ENCODE measurements at regions not wholly inside any gene's neighbourhood (a gene's known extent, or its start where the extent isn't known, plus 50 kb on each side); places are given as distances from the start of the nearest gene placed in this dataset.

GRCh38 chrX:87236830-87237440, 280.7 kb upstream of the KLHL4 start:
- Histone ChIP-seq H3K4me1 (replicated peaks in 1 of 2; ENCODE audit: control insufficient read depth in 2 of 2, insufficient read depth in 2 of 2, low read length in 2 of 2) (no peaks in the 10 kb centered on the region), H3K9ac (ENCODE audit: insufficient read depth in 1 of 2, low read depth in 2 of 2, low read length in 2 of 2) (no peak overlapping the region), H2AFZ (ENCODE audit: low read depth, low read length) (no peak overlapping the region), H3K79me2 (ENCODE audit: control insufficient read depth, insufficient read depth, low read length) (no peaks in the 10 kb centered on the region), H3K27ac (ENCODE audit: extremely low read depth, low read depth, low read length) (no peak overlapping the region), H3K36me3 (ENCODE audit: control insufficient read depth, insufficient read depth, low read length) (no peaks in the 10 kb centered on the region), H3K9me1 (ENCODE audit: control insufficient read depth, insufficient read depth, low read length) (no peaks in the 10 kb centered on the region), H3K4me2 (ENCODE audit: insufficient read depth, low read length) (no peak overlapping the region), H3K4me3 (no peak overlapping the region), H4K20me1 (replicated peaks; ENCODE audit: control insufficient read depth, insufficient read depth, low read length) (no peaks in the 10 kb centered on the region), H3K27me3 (ENCODE audit: control insufficient read depth in 2 of 2, insufficient read depth in 2 of 2, low read length in 2 of 2) (no peaks in the 10 kb centered on the region), H3K9me3 (replicated peaks; ENCODE audit: control insufficient read depth, insufficient read depth, low read depth, low read length) (no peaks in the 10 kb centered on the region)
- no peak for FAIRE-seq
- intact Hi-C loops (cut with micrococcal nuclease), result no loop called here
- DNase-seq (ENCODE audit: extremely low read depth in 1 of 4, low spot score in 3 of 4), result no peak
- no TSS peak for BruUV-seq (replicated peaks)
- 0% methylated on average over 2 of the region's 2 CpGs for WGBS (ENCODE audit: insufficient coverage, low coverage, missing lambda C conversion rate)
- no peak for ATAC-seq
- in situ Hi-C loops (cut with MboI), result no loop called here
- POLR2A ChIA-PET, result no interaction called here
- CTCF ChIA-PET (ENCODE audit: low intra/inter-chr PET ratio), result no interaction called here
- no peak for TF ChIP-seq MGA (IDR thresholded peaks at IDR 0.05)
- TF ChIP-seq ZNF175 (CRISPR knock-in tag; IDR thresholded peaks at IDR 0.05; ENCODE audit: low read depth), result no peak
- no peak for TF ChIP-seq POLR2H (tag; IDR thresholded peaks at IDR 0.05; ENCODE audit: low read depth)
- no peak for TF ChIP-seq ARNT (IDR thresholded peaks at IDR 0.05)
- TF ChIP-seq E2F4 (CRISPR knock-in tag; IDR thresholded peaks at IDR 0.05; ENCODE audit: low read depth), result no peak
- no peak for TF ChIP-seq TEAD1 (CRISPR knock-in tag; IDR thresholded peaks at IDR 0.05)
- no peak for TF ChIP-seq PPARD (CRISPR knock-in tag; IDR thresholded peaks at IDR 0.05)
